A673 (cell line): ENCODE measurements at regions not wholly inside any gene's neighbourhood (a gene's known extent, or its start where the extent isn't known, plus 50 kb on each side); places are given as distances from the start of the nearest gene placed in this dataset.

ENCODE experiments used
- CTCF ChIP-seq: fragments of 300-800, 200-600 bp; sonication (generic); conservative IDR thresholded peaks from 2 replicates; pipeline ENCODE4 v1.5.1; 2017; ENCODE audit warnings: low read depth, mild to moderate bottlenecking, antibody characterized with exemption, low read length, moderate library complexity, mixed read lengths
- EZH2 ChIP-seq: fragments of 200-600 bp; sonication (generic); IDR thresholded peaks from 2 replicates; pipeline ENCODE4 v1.6.1; 2017; ENCODE audit warnings: borderline replicate concordance, low read depth, mild to moderate bottlenecking, mixed read lengths, antibody characterized with exemption, low read length; ENCODE audit not compliant: poor library complexity, severe bottlenecking

- TF ChIP-seq CTCF (no peak), EZH2 (no peak)
Observed at GRCh38 chrX:26334232-26334631, 118.3 kb downstream of the MAGEB5 start.
